Stomach (tissue), 8 donors: ENCODE measurements at regions not wholly inside any gene's neighbourhood (a gene's known extent, or its start where the extent isn't known, plus 50 kb on each side); places are given as distances from the start of the nearest gene placed in this dataset.
A peak's percentile ranks its signal among the peaks of the same experiment; 100 is the strongest.
"Not testable (repeated sequence)": the region's sequence is repeated elsewhere in the genome, so short reads cannot be mapped to it uniquely, and the experiment has no call there.

ENCODE experiments used
- DNase-seq, 2 donors: peaks; one replicate each; pipeline versions ENCODE4 v3.0.0 to v3.0.0-alpha.2; 2013 to 2019
- H3K27ac ChIP-seq, 5 donors: fragments of 200-600 bp in 4 of 5; sonication (generic) in 4 of 5; one replicate each; pipeline ENCODE4 v1.5.1; 2013 to 2019; ENCODE audit warnings: mild to moderate bottlenecking in 1 of 5, moderate library complexity in 1 of 5
- H3K27me3 ChIP-seq, 3 donors: fragments of 200-600 bp; sonication (generic); one replicate each; pipeline ENCODE4 v1.5.1; 2017 to 2019; ENCODE audit warnings: mixed run types in 1 of 3
- H3K36me3 ChIP-seq, 4 donors: fragments of 200-600 bp; sonication (generic); 1 replicate in 3 of 4; 2 replicates in 1 of 4; pipeline ENCODE4 v1.5.1; 2016 to 2019
- H3K4me1 ChIP-seq, 4 donors: fragments of 200-600 bp; sonication (generic); one replicate each; pipeline ENCODE4 v1.5.1; 2016 to 2019
- H3K4me3 ChIP-seq, 4 donors: fragments of 200-600 bp; sonication (generic) in 3 of 4; one replicate each; pipeline ENCODE4 v1.5.1; 2016 to 2019; ENCODE audit warnings: mild to moderate bottlenecking in 1 of 4
- H3K9me3 ChIP-seq, 4 donors: fragments of 200-600 bp; sonication (generic); one replicate each; pipeline ENCODE4 v1.5.1; 2016 to 2019
- EP300 ChIP-seq: sonication (generic); formaldehyde crosslinking; IDR thresholded peaks from one replicate; pipeline ENCODE4 v1.6.1; 2017; ENCODE audit warnings: antibody characterized with exemption
- POLR2A ChIP-seq, 4 donors: fragments of 450-650 bp; IDR thresholded peaks; one replicate each; pipeline ENCODE4 v1.6.1; 2016; ENCODE audit warnings: antibody characterized with exemption in 4 of 4, control low read depth in 2 of 4, mild to moderate bottlenecking in 1 of 4, moderate library complexity in 1 of 4
- POLR2AphosphoS5 ChIP-seq, 3 donors: sonication (generic); formaldehyde crosslinking; IDR thresholded peaks; one replicate each; pipeline ENCODE4 v1.6.1; 2016; ENCODE audit warnings: antibody characterized with exemption in 3 of 3
- WGBS, 5 donors: extraction: QIAGEN DNeasy Blood & Tissue Kit in 3 of 5; methylation state at CpG; one replicate each; pipeline versions ENCODE4 v1.1.5 to v1.1.7; 2013 to 2018; 5-methylcytosine and 5-hydroxymethylcytosine counted together
- intact Hi-C: fragments of 100-400 bp; cut with DNase I; formaldehyde crosslinking; loops from one replicate; pipeline ENCODE4 v1.15.1; 2023; ENCODE audit warnings: low total_unique reads
- small RNA-seq, 4 donors: library from RNA; depleted of rRNA; stranded (forward); fragments of <200 nt; gene quantifications; one replicate each; pipeline ENCODE3, GENCODE V24; 2016
- TF ChIP-seq, protein P1 (sequence below), 7 experiments: fragments of 450-650 bp in 4 of 7; fragments of 200-600 bp in 3 of 7; sonication (generic) in 3 of 7; IDR thresholded peaks; one replicate each; pipeline ENCODE4 v1.5.1; 2016 to 2019; ENCODE audit warnings: antibody characterized with exemption in 7 of 7, control low read depth in 2 of 7, mild to moderate bottlenecking in 1 of 7
- donor health status: healthy with polysubstance abuse.
- donor health status: Bipolar disorder and iron deficiency.
- donor health status: healthy.

DNA sequence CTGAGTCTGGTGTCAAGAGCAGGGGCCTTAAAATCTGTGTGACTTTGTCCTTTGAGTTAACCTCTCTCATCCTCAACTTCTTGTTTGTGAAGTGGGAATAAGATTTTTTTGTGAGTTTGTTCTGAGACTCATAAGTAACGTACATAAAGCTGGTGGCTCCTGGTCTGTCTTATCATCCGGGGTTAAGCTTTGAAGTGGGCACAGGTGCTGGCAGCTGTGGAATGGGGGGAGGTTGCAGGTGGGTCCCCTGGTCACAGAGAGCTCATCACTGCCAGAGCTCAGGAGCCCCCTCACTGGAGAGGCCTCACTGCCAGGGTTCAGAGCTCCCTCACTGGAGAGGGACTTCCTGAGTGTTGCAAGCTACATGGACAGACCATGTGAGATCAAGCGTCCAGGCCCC is 174.1 kb downstream of the NRN1 start:
- Histone ChIP-seq H3K27me3 (no peaks in the 10 kb centered on the region), H3K9me3 (no peaks in the 10 kb centered on the region), H3K4me3 (no peak overlapping the region), H3K4me1 (peaks cover 0 to 8% (median 0%) of the 10 kb centered on the region in 4 donors), H3K36me3 (no peaks in the 10 kb centered on the region), H3K27ac (no peak overlapping the region)
- DNase-seq: no peak
- no peak for TF ChIP-seq POLR2A (IDR thresholded peaks at IDR 0.05)
- TF ChIP-seq POLR2AphosphoS5 (IDR thresholded peaks at IDR 0.05): no peak
- TF ChIP-seq EP300: no peak
- TF ChIP-seq, protein P1, sequence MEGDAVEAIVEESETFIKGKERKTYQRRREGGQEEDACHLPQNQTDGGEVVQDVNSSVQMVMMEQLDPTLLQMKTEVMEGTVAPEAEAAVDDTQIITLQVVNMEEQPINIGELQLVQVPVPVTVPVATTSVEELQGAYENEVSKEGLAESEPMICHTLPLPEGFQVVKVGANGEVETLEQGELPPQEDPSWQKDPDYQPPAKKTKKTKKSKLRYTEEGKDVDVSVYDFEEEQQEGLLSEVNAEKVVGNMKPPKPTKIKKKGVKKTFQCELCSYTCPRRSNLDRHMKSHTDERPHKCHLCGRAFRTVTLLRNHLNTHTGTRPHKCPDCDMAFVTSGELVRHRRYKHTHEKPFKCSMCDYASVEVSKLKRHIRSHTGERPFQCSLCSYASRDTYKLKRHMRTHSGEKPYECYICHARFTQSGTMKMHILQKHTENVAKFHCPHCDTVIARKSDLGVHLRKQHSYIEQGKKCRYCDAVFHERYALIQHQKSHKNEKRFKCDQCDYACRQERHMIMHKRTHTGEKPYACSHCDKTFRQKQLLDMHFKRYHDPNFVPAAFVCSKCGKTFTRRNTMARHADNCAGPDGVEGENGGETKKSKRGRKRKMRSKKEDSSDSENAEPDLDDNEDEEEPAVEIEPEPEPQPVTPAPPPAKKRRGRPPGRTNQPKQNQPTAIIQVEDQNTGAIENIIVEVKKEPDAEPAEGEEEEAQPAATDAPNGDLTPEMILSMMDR (IDR thresholded peaks at IDR 0.05): no peak
- intact Hi-C loops: no loop called here
- WGBS, 5 donors: 78 to 85% (median 81%) methylated on average over 2 to 3 of the region's 3 CpGs

DNA sequence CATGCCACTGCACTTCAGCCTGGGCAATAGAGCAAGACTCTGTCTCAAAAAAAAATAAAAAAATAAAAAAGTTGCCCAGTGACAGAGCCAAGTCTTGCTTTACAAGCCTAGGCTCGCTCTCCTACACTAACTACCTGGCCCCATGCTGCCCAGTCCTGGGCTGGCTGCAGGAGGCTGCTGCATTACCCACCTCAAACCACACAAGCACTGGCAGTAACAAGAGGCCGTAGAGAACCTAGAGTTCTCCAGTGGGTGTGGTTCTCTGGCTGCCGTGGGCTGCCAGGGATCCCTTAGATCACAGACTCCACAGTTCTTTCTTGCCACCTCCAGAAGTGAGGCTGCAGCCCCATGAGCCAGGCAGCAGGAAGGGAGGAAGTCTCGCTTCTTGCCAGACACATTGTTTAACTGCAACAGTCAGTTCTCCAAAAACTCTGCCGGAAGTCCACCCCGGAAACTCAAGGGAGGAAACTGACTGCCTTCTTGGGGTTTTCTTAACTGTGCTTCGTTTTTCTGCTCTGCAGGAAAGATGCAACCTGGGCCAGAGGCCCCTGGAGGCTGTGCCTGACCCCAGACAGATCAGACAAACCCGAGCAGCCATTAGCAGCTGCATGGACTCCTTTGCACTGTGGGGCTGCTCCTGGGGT is 175.4 kb downstream of the NRN1 start:
- H3K4me3 ChIP-seq, H3K36me3 ChIP-seq, H3K27me3 ChIP-seq, intact Hi-C loops, H3K27ac ChIP-seq, H3K9me3 ChIP-seq, H3K4me1 ChIP-seq: not testable (repeated sequence)
- peak in 1 of 2 donors; percentile 43 for DNase-seq
- WGBS, 5 donors: 40 to 67% (median 45%) methylated on average over 8 of the region's 8 CpGs

DNA sequence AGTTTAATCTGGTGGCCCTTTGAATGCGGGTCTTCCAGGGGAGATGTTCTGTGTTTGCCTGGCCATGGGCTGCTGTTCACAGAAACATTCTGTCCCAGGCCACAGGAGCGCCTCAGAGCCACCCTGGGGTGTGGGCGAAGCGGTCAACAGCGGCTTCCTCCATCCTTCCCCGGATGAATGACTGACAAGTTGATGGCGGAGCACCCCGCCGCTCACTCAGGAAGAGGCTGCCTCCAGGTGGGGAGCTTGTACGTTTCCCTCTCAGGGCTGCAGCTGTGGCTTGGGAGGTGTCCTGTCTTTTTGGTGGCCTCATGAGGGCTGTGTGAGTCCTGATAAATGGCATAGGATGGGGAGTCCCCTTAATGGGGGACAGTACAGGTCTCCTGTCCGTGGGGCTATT is 178.4 kb downstream of the NRN1 start:
- 65 to 85% (median 68%) methylated on average over 8 to 11 of the region's 11 CpGs for WGBS, 5 donors
- H3K36me3 ChIP-seq: no peaks in the 10 kb centered on the region
- H3K9me3 ChIP-seq: no peaks in the 10 kb centered on the region
- H3K4me3 ChIP-seq: no peak overlapping the region
- H3K27me3 ChIP-seq: no peaks in the 10 kb centered on the region
- DNase-seq: no peak
- intact Hi-C loops: no loop called here
- no peak for TF ChIP-seq POLR2A (IDR thresholded peaks at IDR 0.05)
- TF ChIP-seq POLR2AphosphoS5 (IDR thresholded peaks at IDR 0.05): no peak
- TF ChIP-seq EP300: no peak
- TF ChIP-seq, protein P1 (IDR thresholded peaks at IDR 0.05): no peak
- H3K4me1 ChIP-seq: peaks cover 0 to 8% (median 0%) of the 10 kb centered on the region in 4 donors
- H3K27ac ChIP-seq: no peak overlapping the region

DNA sequence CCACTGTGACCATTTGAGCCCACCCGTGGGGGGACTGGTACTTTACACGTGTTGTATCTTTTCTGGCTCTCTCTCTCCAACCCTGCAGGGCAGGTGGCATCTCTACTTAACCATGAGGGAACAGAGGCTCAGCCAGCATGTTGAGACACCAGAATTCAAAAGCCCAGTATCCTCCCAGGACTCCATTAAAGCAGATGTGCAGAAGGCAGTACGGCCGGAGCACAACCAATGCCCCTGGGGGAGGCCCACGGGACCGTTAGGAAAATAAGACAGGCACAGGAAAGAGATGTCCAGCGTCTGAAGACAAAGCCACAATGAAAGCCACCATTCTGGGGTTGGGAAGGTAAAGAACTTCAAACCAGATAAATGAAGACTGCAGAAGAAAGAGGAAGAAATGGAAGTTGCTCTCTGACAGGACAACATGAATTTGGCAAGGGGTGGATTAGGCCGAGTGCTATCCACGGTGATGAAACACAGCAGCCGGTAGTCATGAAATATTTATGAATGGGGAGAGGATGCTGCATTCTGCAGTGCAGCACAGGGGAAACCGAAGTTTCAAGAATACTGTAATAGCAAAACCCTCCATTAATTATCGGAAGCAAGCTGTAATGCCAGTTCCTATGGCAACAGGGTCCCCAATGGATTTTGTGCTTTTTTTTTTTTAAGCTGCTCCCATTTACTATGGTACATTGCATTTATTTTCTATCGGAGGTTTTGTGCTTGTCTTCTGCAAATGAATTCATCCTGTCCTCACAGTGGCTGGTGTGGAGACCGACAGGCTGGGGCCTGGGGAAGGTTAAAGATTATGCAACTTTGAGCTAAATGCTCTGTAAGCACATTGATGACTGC is 179.4 kb downstream of the NRN1 start:
- Histone ChIP-seq H3K36me3 (no peaks in the 10 kb centered on the region), H3K4me3 (no peak overlapping the region), H3K9me3 (peaks cover 0 to 5% (median 2%) of the 10 kb centered on the region in 4 donors), H3K27me3 (no peaks in the 10 kb centered on the region), H3K27ac (no peak overlapping the region), H3K4me1 (peaks cover 0 to 8% (median 0%) of the 10 kb centered on the region in 4 donors)
- DNase-seq: peak in 1 of 2 donors; percentile 36
- WGBS, 5 donors: 55 to 76% (median 68%) methylated on average over 14 of the region's 14 CpGs
- intact Hi-C loops: no loop called here
- TF ChIP-seq, protein P1 (IDR thresholded peaks at IDR 0.05): no peak
- no peak for TF ChIP-seq POLR2AphosphoS5 (IDR thresholded peaks at IDR 0.05)

DNA sequence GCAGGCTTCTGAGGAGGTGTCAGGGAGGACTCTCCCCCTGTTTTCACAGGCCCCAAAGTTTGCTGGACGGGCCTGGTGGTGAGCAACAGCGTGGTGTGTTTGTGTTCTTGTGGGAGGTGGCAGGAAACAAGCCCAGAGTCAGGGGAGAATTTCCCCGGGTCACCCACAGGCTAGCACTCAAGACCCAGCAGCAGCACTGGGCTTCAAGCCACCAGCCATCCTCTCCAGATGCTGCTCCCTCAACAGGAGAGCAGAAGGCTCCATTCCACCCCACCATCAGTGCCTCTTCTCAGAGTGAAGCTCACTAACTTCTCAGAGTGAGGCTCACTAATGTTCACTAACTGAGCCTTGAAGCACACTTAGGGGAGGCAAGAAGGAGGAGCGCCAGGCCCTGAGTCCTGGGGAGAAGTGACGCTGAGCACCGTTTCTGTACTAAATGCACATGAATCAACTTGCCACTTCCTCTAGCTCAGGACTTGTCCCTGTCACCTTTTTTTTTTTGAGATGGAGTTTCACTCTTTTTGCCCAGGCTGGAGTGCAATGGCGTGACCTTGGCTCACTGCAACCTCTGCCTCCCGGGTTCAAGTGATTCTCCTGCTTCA is 182.2 kb downstream of the NRN1 start:
- H3K36me3 ChIP-seq, intact Hi-C loops, H3K4me3 ChIP-seq, H3K27ac ChIP-seq, H3K4me1 ChIP-seq, H3K27me3 ChIP-seq: not testable (repeated sequence)
- DNase-seq: peak; percentile 9 to 18
- WGBS, 5 donors: 84 to 96% (median 88%) methylated on average over 8 of the region's 8 CpGs
- peaks cover 0 to 14% (median 4%) of the 10 kb centered on the region in 4 donors for H3K9me3 ChIP-seq

Small RNA genes lying in the stretch of these regions (small RNA-seq; reads per million reads assigned to genes)
- gene RN7SL221P: 0 reads per million in 4 donors
